ENCODE measurements at regions not wholly inside any gene's neighbourhood (a gene's known extent, or its start where the extent isn't known, plus 50 kb on each side); places are given as distances from the start of the nearest gene placed in this dataset.

- TF ChIP-seq CTCF (IDR thresholded peaks at IDR 0.05) (no peak), POLR2A (IDR thresholded peaks at IDR 0.05) (no peak)
These were observed 92.4 kb downstream of the CBLN1 start for GRCh38 chr16:49189286-49189685.

Data from esophagus squamous epithelium (tissue), 4 donors.